ENCODE measurements at regions not wholly inside any gene's neighbourhood (a gene's known extent, or its start where the extent isn't known, plus 50 kb on each side); places are given as distances from the start of the nearest gene placed in this dataset.

GRCh38 chr3:153631664-153632063, 469.6 kb downstream of the RAP2B start:
- intact Hi-C loops (cut with DNase I, micrococcal nuclease), result no loop called here
- H3K4me1 Mint-ChIP-seq (ENCODE audit: low read depth), result peaks cover 34% of the 10 kb centered on the region
- no peaks in the 10 kb centered on the region for H3K9me3 Mint-ChIP-seq
- H3K9me3 ChIP-seq (ENCODE audit: control insufficient read depth in 1 of 2, insufficient read depth in 1 of 2, low read length in 2 of 2), result no peaks in the 10 kb centered on the region
- no peaks in the 10 kb centered on the region for H3K36me3 ChIP-seq (ENCODE audit: insufficient read depth, low read length)
- no peaks in the 10 kb centered on the region for H3K27me3 Mint-ChIP-seq
- no peaks in the 10 kb centered on the region for H3K27me3 ChIP-seq (ENCODE audit: control insufficient read depth in 1 of 2, insufficient read depth in 2 of 2, low read length in 2 of 2)
- ChIA-PET CTCF (no interaction called here), POLR2A (interaction anchor here (1.1 to 2.2 kb wide), 3 partner anchors 9 to 12 kb away, joined by 3 to 5 read pairs (median 3); no protein-coding TSS in a partner anchor)
- DNase-seq (no peak), ATAC-seq (ENCODE audit: poor library complexity) (no peak)
- no peak overlapping the region for H3K4me3 Mint-ChIP-seq
- H3K4me3 ChIP-seq (ENCODE audit: low read length), result no peak overlapping the region
- no peaks in the 10 kb centered on the region for H3K36me3 Mint-ChIP-seq (ENCODE audit: low read depth)
- H3K27ac Mint-ChIP-seq, result no peak overlapping the region
- H3K4me1 ChIP-seq (ENCODE audit: insufficient read depth, low read length), result peaks cover 6% of the 10 kb centered on the region
- TF ChIP-seq, protein P1, sequence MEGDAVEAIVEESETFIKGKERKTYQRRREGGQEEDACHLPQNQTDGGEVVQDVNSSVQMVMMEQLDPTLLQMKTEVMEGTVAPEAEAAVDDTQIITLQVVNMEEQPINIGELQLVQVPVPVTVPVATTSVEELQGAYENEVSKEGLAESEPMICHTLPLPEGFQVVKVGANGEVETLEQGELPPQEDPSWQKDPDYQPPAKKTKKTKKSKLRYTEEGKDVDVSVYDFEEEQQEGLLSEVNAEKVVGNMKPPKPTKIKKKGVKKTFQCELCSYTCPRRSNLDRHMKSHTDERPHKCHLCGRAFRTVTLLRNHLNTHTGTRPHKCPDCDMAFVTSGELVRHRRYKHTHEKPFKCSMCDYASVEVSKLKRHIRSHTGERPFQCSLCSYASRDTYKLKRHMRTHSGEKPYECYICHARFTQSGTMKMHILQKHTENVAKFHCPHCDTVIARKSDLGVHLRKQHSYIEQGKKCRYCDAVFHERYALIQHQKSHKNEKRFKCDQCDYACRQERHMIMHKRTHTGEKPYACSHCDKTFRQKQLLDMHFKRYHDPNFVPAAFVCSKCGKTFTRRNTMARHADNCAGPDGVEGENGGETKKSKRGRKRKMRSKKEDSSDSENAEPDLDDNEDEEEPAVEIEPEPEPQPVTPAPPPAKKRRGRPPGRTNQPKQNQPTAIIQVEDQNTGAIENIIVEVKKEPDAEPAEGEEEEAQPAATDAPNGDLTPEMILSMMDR (IDR thresholded peaks at IDR 0.05), result no peak
- H3K27ac ChIP-seq (ENCODE audit: low read depth in 1 of 2, low read length in 2 of 2), result no peak overlapping the region

- TF ChIP-seq, protein P1 (IDR thresholded peaks at IDR 0.05), result no peak
- H3K4me3 Mint-ChIP-seq, result no peak overlapping the region
- no peak for DNase-seq
- ChIA-PET CTCF (interaction anchor here (0.6 kb wide), 1 partner anchor 11 kb away, joined by 3 read pairs; no protein-coding TSS in a partner anchor), POLR2A (no interaction called here)
- H3K27ac ChIP-seq (ENCODE audit: low read depth in 1 of 2, low read length in 2 of 2), result no peak overlapping the region
- no peak for ATAC-seq (ENCODE audit: poor library complexity)
- no peaks in the 10 kb centered on the region for H3K36me3 Mint-ChIP-seq (ENCODE audit: low read depth)
- no peaks in the 10 kb centered on the region for H3K9me3 Mint-ChIP-seq
- intact Hi-C loops (cut with DNase I, micrococcal nuclease), result no loop called here
- no peak overlapping the region for H3K4me3 ChIP-seq (ENCODE audit: low read length)
- peaks cover 22% of the 10 kb centered on the region for H3K4me1 Mint-ChIP-seq (ENCODE audit: low read depth)
- no peaks in the 10 kb centered on the region for H3K27me3 Mint-ChIP-seq
- H3K4me1 ChIP-seq (ENCODE audit: insufficient read depth, low read length), result peaks cover 6% of the 10 kb centered on the region
- no peaks in the 10 kb centered on the region for H3K9me3 ChIP-seq (ENCODE audit: control insufficient read depth in 1 of 2, insufficient read depth in 1 of 2, low read length in 2 of 2)
- no peaks in the 10 kb centered on the region for H3K36me3 ChIP-seq (ENCODE audit: insufficient read depth, low read length)
- no peak overlapping the region for H3K27ac Mint-ChIP-seq
- no peaks in the 10 kb centered on the region for H3K27me3 ChIP-seq (ENCODE audit: control insufficient read depth in 1 of 2, insufficient read depth in 2 of 2, low read length in 2 of 2)
These were observed 471.4 kb downstream of the RAP2B start for GRCh38 chr3:153633407-153633806.

- POLR2A ChIA-PET, result interaction anchor here (2.3 kb wide), 1 partner anchor 13 kb away, joined by 6 read pairs; no protein-coding TSS in a partner anchor
- H3K27me3 Mint-ChIP-seq, result no peaks in the 10 kb centered on the region
- no peak overlapping the region for H3K4me3 ChIP-seq (ENCODE audit: low read length)
- no peaks in the 10 kb centered on the region for H3K27me3 ChIP-seq (ENCODE audit: control insufficient read depth in 1 of 2, insufficient read depth in 2 of 2, low read length in 2 of 2)
- no peak overlapping the region for H3K27ac Mint-ChIP-seq
- peaks cover 6% of the 10 kb centered on the region for H3K4me1 ChIP-seq (ENCODE audit: insufficient read depth, low read length)
- H3K36me3 Mint-ChIP-seq (ENCODE audit: low read depth), result no peaks in the 10 kb centered on the region
- intact Hi-C loops (cut with DNase I, micrococcal nuclease), result no loop called here
- peaks cover 9% of the 10 kb centered on the region for H3K4me1 Mint-ChIP-seq (ENCODE audit: low read depth)
- H3K36me3 ChIP-seq (ENCODE audit: insufficient read depth, low read length), result no peaks in the 10 kb centered on the region
- TF ChIP-seq, protein P1 (IDR thresholded peaks at IDR 0.05), result no peak
- CTCF ChIA-PET, result no interaction called here
- H3K9me3 ChIP-seq (ENCODE audit: control insufficient read depth in 1 of 2, insufficient read depth in 1 of 2, low read length in 2 of 2), result no peaks in the 10 kb centered on the region
- DNase-seq (no peak), ATAC-seq (ENCODE audit: poor library complexity) (no peak)
- H3K9me3 Mint-ChIP-seq, result no peaks in the 10 kb centered on the region
- no peak overlapping the region for H3K27ac ChIP-seq (ENCODE audit: low read depth in 1 of 2, low read length in 2 of 2)
- H3K4me3 Mint-ChIP-seq, result no peak overlapping the region
These were observed 472.7 kb downstream of the RAP2B start for GRCh38 chr3:153634683-153635082.
